Thoracic aorta (tissue), 2 donors: ENCODE measurements at regions not wholly inside any gene's neighbourhood (a gene's known extent, or its start where the extent isn't known, plus 50 kb on each side); places are given as distances from the start of the nearest gene placed in this dataset.

Source experiments
- ATAC-seq: fragments of 150-250 bp; one replicate; pipeline ENCODE4 v1.8.0; 2017; ENCODE audit warnings: low read depth; ENCODE audit not compliant: insufficient number of reproducible peaks, low FRiP score
- DNase-seq: peaks from one replicate; pipeline ENCODE4 v3.0.0-alpha.2; 2020; ENCODE audit warnings: low spot score
- H3K27ac ChIP-seq, 2 donors: fragments of 200-600 bp; sonication (generic); 1 replicate in 1 of 2; 2 replicates in 1 of 2; pipeline ENCODE4 v1.5.1; 2016; ENCODE audit warnings: mild to moderate bottlenecking in 2 of 2, moderate library complexity in 2 of 2
- H3K27me3 ChIP-seq: fragments of 200-600 bp; sonication (generic); replicated peaks from 2 replicates; pipeline ENCODE4 v1.6.0; 2016; ENCODE audit warnings: mild to moderate bottlenecking; ENCODE audit not compliant: insufficient read depth
- H3K36me3 ChIP-seq: fragments of 200-600 bp; sonication (generic); one replicate; pipeline ENCODE4 v1.5.1; 2016
- H3K4me1 ChIP-seq, 2 donors: fragments of 200-600 bp; sonication (generic); 1 replicate in 1 of 2; 2 replicates in 1 of 2; pipeline versions ENCODE4 v1.5.1 to v1.6.0; 2016; ENCODE audit warnings: low read depth in 2 of 2, mild to moderate bottlenecking in 1 of 2; ENCODE audit not compliant: control insufficient read depth in 1 of 2
- H3K4me3 ChIP-seq: fragments of 200-600 bp; sonication (generic); 2 replicates; pipeline ENCODE4 v1.5.1; 2016; ENCODE audit warnings: mild to moderate bottlenecking
- H3K9me3 ChIP-seq: fragments of 200-600 bp; sonication (generic); 2 replicates; pipeline ENCODE4 v1.5.1; 2016
- CTCF ChIP-seq: fragments of 200-600 bp; sonication (generic); IDR thresholded peaks from one replicate; pipeline ENCODE4 v1.5.1; 2019; ENCODE audit warnings: antibody characterized with exemption

DNA sequence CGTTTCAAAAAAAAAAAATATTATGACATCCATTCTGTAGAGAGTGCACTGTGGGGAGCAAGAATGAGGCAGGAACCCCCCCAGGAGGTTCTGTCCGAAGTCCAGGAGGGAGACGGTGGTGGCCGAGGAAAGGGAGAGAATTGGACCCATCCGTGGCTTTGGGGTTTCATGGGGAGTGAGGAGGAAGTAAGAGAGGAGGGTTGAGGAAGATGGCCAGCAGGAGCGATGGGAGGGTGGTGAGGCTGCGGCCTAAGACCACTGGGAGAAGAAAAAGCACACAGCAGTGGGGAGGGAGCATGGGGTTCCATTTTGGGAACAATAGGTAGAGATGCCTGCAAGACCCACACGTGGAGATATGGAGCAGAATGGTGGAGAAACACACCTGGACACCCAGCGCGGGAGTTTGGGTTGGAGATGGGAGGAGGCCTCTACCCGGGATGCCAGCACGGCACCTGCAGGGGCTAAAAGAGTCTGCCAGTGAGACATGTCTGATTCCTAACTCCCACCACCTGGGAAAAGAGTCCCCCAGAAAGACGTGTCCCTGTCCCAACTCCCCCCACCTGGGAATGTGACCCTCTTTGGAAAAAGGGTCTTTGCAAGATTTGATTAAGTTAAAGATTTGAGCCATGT lies 72.5 kb upstream of the SHANK2 start:
- Histone ChIP-seq H3K9me3 (no peaks in the 10 kb centered on the region), H3K27ac (no peak overlapping the region), H3K4me3 (no peak overlapping the region), H3K36me3 (no peaks in the 10 kb centered on the region), H3K27me3 (no peaks in the 10 kb centered on the region), H3K4me1 (no peaks in the 10 kb centered on the region)
- no peak for TF ChIP-seq CTCF
- DNase-seq (no peak), ATAC-seq (no peak)

DNA sequence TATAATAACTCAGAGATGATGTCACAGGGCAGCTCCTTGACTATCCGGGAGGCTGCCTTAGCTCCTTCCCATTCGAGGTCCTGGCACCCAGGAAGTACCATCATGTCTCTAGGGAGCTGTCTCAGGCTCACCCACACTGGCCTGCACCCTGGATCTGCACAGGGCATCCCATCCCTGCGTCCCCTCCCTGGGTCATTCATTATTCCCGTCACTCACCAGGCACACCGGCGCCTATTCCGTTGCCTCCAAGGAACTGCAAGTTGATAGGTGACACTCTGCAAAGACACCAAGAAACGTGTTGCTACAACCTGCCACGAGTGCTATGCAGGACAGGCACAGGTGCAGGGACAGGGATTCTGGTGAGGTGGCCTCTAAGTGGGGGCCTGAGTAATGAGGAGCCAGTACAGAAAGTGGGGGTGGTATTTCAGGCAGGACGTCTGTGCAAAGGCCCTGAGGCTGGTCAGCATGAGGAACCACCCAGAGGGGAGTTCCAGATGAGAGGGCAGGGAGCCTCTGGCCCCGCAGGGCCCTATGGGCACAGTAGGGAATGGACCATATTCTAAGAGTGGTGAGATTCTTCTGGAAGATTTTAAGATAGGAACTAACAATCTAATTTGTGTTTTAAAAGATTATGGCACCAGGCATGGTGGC lies 71.6 kb upstream of the SHANK2 start:
- no peak for TF ChIP-seq CTCF
- DNase-seq (no peak), ATAC-seq (no peak)
- Histone ChIP-seq H3K27me3 (no peaks in the 10 kb centered on the region), H3K4me1 (no peaks in the 10 kb centered on the region), H3K4me3 (no peak overlapping the region), H3K27ac (no peak overlapping the region), H3K9me3 (no peaks in the 10 kb centered on the region), H3K36me3 (no peaks in the 10 kb centered on the region)

GRCh38 chr11:71322861-71323582 lies 70.6 kb upstream of the SHANK2 start:
- no peak for TF ChIP-seq CTCF
- Histone ChIP-seq H3K36me3 (no peaks in the 10 kb centered on the region), H3K27me3 (no peaks in the 10 kb centered on the region), H3K9me3 (no peaks in the 10 kb centered on the region), H3K4me3 (no peak overlapping the region), H3K27ac (no peak overlapping the region), H3K4me1 (no peaks in the 10 kb centered on the region)
- ATAC-seq (no peak), DNase-seq (no peak)

GRCh38 chr11:71322192-71322735 lies 69.9 kb upstream of the SHANK2 start:
- Histone ChIP-seq H3K27me3 (no peaks in the 10 kb centered on the region), H3K4me3 (no peak overlapping the region), H3K36me3 (no peaks in the 10 kb centered on the region), H3K27ac (no peak overlapping the region), H3K9me3 (no peaks in the 10 kb centered on the region), H3K4me1 (no peaks in the 10 kb centered on the region)
- DNase-seq (no peak), ATAC-seq (no peak)
- TF ChIP-seq CTCF, result no peak

GRCh38 chr11:71321433-71322191 lies 69.2 kb upstream of the SHANK2 start:
- Histone ChIP-seq H3K36me3 (no peaks in the 10 kb centered on the region), H3K9me3 (peaks cover 6% of the 10 kb centered on the region), H3K4me1 (no peaks in the 10 kb centered on the region), H3K27me3 (no peaks in the 10 kb centered on the region), H3K4me3 (no peak overlapping the region), H3K27ac (no peak overlapping the region)
- ATAC-seq, result no peak
- DNase-seq, result no peak
- TF ChIP-seq CTCF, result no peak
